ENCODE measurements at regions not wholly inside any gene's neighbourhood (a gene's known extent, or its start where the extent isn't known, plus 50 kb on each side); places are given as distances from the start of the nearest gene placed in this dataset.

- Histone ChIP-seq H3K9me3 (no peaks in the 10 kb centered on the region), H3K27me3 (replicated peaks; ENCODE audit: insufficient read depth) (no peaks in the 10 kb centered on the region), H3K4me3 (no peak overlapping the region), H3K4me1 (ENCODE audit: control insufficient read depth in 1 of 2, low read depth in 2 of 2) (no peaks in the 10 kb centered on the region), H3K27ac (no peak overlapping the region), H3K36me3 (no peaks in the 10 kb centered on the region)
- no peak for DNase-seq (ENCODE audit: low spot score)
- TF ChIP-seq, protein P1, sequence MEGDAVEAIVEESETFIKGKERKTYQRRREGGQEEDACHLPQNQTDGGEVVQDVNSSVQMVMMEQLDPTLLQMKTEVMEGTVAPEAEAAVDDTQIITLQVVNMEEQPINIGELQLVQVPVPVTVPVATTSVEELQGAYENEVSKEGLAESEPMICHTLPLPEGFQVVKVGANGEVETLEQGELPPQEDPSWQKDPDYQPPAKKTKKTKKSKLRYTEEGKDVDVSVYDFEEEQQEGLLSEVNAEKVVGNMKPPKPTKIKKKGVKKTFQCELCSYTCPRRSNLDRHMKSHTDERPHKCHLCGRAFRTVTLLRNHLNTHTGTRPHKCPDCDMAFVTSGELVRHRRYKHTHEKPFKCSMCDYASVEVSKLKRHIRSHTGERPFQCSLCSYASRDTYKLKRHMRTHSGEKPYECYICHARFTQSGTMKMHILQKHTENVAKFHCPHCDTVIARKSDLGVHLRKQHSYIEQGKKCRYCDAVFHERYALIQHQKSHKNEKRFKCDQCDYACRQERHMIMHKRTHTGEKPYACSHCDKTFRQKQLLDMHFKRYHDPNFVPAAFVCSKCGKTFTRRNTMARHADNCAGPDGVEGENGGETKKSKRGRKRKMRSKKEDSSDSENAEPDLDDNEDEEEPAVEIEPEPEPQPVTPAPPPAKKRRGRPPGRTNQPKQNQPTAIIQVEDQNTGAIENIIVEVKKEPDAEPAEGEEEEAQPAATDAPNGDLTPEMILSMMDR (IDR thresholded peaks at IDR 0.05) = no peak
- ATAC-seq (ENCODE audit: insufficient number of reproducible peaks, low FRiP score, low read depth) = no peak
Observed at GRCh38 chr6:43936476-43936875, 166.5 kb downstream of the VEGFA start.

DNA sequence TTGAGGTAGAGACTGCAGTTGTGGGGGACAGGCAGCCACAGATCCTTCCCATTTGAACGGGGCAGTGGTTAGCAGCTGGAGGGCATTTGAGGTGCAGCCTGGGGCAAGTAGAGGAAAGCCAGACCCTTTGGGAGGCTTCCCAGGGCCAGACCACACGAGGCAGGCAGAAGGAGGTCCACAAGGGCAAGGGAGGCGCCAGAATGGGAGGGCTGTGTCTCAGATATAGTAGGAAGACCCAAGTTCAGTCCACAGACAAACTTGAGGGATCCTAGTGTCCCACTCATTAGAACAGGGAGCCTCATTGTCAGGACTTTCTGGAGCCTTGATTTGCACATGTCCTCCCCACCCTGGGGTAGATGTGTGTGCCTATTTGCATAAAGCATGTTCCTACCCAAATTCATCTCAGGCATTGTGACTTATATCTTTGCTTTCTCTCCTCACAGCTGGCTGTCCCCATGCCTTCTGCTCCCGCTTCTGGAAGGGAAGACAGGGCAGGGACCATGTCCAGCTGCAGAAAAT, 166.0 kb downstream of the VEGFA start:
- no peak for ATAC-seq (ENCODE audit: insufficient number of reproducible peaks, low FRiP score, low read depth)
- Histone ChIP-seq H3K4me1 (ENCODE audit: control insufficient read depth in 1 of 2, low read depth in 2 of 2) (no peaks in the 10 kb centered on the region), H3K4me3 (no peak overlapping the region), H3K27me3 (replicated peaks; ENCODE audit: insufficient read depth) (no peaks in the 10 kb centered on the region), H3K9me3 (no peaks in the 10 kb centered on the region), H3K36me3 (no peaks in the 10 kb centered on the region), H3K27ac (no peak overlapping the region)
- no peak for DNase-seq (ENCODE audit: low spot score)
- TF ChIP-seq, protein P1 (IDR thresholded peaks at IDR 0.05) = no peak

- DNase-seq (ENCODE audit: low spot score) (no peak), ATAC-seq (ENCODE audit: insufficient number of reproducible peaks, low FRiP score, low read depth) (no peak)
- Histone ChIP-seq H3K9me3 (no peaks in the 10 kb centered on the region), H3K27ac (no peak overlapping the region), H3K36me3 (no peaks in the 10 kb centered on the region), H3K4me1 (ENCODE audit: control insufficient read depth in 1 of 2, low read depth in 2 of 2) (no peaks in the 10 kb centered on the region), H3K4me3 (no peak overlapping the region), H3K27me3 (replicated peaks; ENCODE audit: insufficient read depth) (no peaks in the 10 kb centered on the region)
- TF ChIP-seq, protein P1 (IDR thresholded peaks at IDR 0.05) = no peak
Observed at GRCh38 chr6:43934803-43935602, 165.0 kb downstream of the VEGFA start.

- H3K27ac ChIP-seq = no peak overlapping the region
- no peaks in the 10 kb centered on the region for H3K36me3 ChIP-seq
- H3K9me3 ChIP-seq = no peaks in the 10 kb centered on the region
- H3K4me1 ChIP-seq (ENCODE audit: control insufficient read depth in 1 of 2, low read depth in 2 of 2) = no peaks in the 10 kb centered on the region
- ATAC-seq (ENCODE audit: insufficient number of reproducible peaks, low FRiP score, low read depth) (no peak), DNase-seq (ENCODE audit: low spot score) (no peak)
- no peak overlapping the region for H3K4me3 ChIP-seq
- TF ChIP-seq, protein P1 (IDR thresholded peaks at IDR 0.05) = no peak
- H3K27me3 ChIP-seq (replicated peaks; ENCODE audit: insufficient read depth) = no peaks in the 10 kb centered on the region
Observed at GRCh38 chr6:43934183-43934802, 164.3 kb downstream of the VEGFA start.

GRCh38 chr6:43933148-43933885, 163.3 kb downstream of the VEGFA start:
- Histone ChIP-seq H3K36me3 (no peaks in the 10 kb centered on the region), H3K4me3 (no peak overlapping the region), H3K27ac (no peak overlapping the region), H3K4me1 (ENCODE audit: control insufficient read depth in 1 of 2, low read depth in 2 of 2) (no peaks in the 10 kb centered on the region), H3K9me3 (no peaks in the 10 kb centered on the region), H3K27me3 (replicated peaks; ENCODE audit: insufficient read depth) (no peaks in the 10 kb centered on the region)
- DNase-seq (ENCODE audit: low spot score) = no peak
- TF ChIP-seq, protein P1 (IDR thresholded peaks at IDR 0.05) = no peak
- ATAC-seq (ENCODE audit: insufficient number of reproducible peaks, low FRiP score, low read depth) = no peak
